ENCODE measurements at regions not wholly inside any gene's neighbourhood (a gene's known extent, or its start where the extent isn't known, plus 50 kb on each side); places are given as distances from the start of the nearest gene placed in this dataset.

DNA sequence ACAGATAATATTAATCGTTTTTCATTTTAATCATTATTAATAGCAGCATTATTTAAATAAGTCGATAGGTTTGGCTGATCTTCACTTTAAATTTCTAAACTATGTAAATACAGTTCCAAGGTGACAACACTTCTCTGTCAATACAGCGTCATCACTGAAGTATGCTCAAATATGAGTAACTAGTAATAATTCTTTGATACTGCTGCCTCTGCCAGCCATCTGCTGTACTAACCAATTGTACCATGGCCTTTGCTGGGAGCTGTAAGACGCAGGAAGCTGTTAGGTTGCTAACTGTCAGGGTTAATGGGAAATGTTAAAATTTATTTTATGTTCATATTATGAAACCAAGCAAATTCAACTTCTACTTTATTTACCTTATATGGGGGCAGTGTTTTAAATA, 1650.5 kb upstream of the LRRTM3 start:
- TF ChIP-seq ZNF274 (IDR thresholded peaks at IDR 0.05; ENCODE audit: low read depth, low read length) (no peak), YY1 (IDR thresholded peaks at IDR 0.05; ENCODE audit: insufficient read depth, insufficient read length) (no peak), SUZ12 (IDR thresholded peaks at IDR 0.05; ENCODE audit: extremely low read depth, insufficient read depth, insufficient read length) (no peak)

Data from NT2/D1 (cell line).